ENCODE measurements at regions not wholly inside any gene's neighbourhood (a gene's known extent, or its start where the extent isn't known, plus 50 kb on each side); places are given as distances from the start of the nearest gene placed in this dataset.

DNA sequence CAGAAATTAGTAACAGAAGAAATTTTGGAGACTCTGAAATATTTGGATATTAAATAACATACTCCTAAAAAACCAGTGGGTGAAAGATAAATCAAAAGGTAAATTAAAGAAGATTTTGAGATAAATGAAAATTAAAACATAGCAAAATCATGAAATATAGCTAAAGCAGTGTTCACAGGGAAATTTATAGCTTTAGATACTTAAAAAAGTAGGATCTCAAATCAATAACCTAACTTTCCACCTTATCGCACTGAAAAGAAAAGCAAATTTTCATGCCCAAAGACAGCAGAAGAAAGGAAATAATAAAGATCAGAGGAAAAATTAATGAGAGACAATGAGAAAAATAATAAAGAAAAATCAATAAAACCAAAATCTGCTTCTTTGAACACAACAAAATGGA, 135.1 kb upstream of the KLF7 start:
- Histone ChIP-seq H3K27me3 (no peaks in the 10 kb centered on the region), H3K4me1 (no peaks in the 10 kb centered on the region), H3K9me3 (no peaks in the 10 kb centered on the region), H3K36me3 (ENCODE audit: low read depth, missing control alignments) (no peaks in the 10 kb centered on the region), H3K27ac (no peak overlapping the region), H3K4me3 (no peak overlapping the region)
- intact Hi-C loops (cut with DNase I; ENCODE audit: low total_unique reads) = no loop called here
- DNase-seq = no peak
- 96 to 97% methylated on average over 1 of the region's 1 CpG for WGBS, 2 donors
- no peak for TF ChIP-seq POLR2A (IDR thresholded peaks at IDR 0.05)
- TF ChIP-seq, protein P1, sequence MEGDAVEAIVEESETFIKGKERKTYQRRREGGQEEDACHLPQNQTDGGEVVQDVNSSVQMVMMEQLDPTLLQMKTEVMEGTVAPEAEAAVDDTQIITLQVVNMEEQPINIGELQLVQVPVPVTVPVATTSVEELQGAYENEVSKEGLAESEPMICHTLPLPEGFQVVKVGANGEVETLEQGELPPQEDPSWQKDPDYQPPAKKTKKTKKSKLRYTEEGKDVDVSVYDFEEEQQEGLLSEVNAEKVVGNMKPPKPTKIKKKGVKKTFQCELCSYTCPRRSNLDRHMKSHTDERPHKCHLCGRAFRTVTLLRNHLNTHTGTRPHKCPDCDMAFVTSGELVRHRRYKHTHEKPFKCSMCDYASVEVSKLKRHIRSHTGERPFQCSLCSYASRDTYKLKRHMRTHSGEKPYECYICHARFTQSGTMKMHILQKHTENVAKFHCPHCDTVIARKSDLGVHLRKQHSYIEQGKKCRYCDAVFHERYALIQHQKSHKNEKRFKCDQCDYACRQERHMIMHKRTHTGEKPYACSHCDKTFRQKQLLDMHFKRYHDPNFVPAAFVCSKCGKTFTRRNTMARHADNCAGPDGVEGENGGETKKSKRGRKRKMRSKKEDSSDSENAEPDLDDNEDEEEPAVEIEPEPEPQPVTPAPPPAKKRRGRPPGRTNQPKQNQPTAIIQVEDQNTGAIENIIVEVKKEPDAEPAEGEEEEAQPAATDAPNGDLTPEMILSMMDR (IDR thresholded peaks at IDR 0.05) = no peak

DNA sequence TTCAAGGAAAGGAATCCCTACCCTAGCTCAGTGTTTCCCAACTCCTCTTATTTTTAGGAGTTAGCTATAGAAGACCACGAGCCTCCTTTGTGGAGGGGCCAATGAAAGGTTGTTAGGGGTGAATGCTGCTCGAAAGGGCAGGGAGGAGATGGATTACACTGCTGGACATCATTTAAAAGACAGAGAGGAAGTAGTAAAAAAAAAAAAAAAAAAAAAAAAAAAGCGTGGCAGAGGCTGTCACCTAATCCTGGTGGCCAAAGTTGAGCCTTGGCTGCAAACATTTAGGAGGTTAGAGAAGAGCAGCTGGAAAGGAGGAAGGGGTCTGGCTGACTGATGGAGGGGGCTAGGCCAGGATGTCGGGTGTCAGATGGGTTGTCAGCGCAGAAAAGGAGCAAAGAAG, 139.0 kb upstream of the KLF7 start:
- 77 to 85% methylated on average over 5 of the region's 5 CpGs for WGBS, 2 donors
- DNase-seq = no peak
- Histone ChIP-seq H3K9me3 (no peaks in the 10 kb centered on the region), H3K4me3 (no peak overlapping the region), H3K36me3 (ENCODE audit: low read depth, missing control alignments) (no peaks in the 10 kb centered on the region), H3K4me1 (no peaks in the 10 kb centered on the region), H3K27ac (no peak overlapping the region), H3K27me3 (no peaks in the 10 kb centered on the region)
- intact Hi-C loops (cut with DNase I; ENCODE audit: low total_unique reads) = no loop called here
- TF ChIP-seq, protein P1 (IDR thresholded peaks at IDR 0.05) = no peak
- no peak for TF ChIP-seq POLR2A (IDR thresholded peaks at IDR 0.05)

DNA sequence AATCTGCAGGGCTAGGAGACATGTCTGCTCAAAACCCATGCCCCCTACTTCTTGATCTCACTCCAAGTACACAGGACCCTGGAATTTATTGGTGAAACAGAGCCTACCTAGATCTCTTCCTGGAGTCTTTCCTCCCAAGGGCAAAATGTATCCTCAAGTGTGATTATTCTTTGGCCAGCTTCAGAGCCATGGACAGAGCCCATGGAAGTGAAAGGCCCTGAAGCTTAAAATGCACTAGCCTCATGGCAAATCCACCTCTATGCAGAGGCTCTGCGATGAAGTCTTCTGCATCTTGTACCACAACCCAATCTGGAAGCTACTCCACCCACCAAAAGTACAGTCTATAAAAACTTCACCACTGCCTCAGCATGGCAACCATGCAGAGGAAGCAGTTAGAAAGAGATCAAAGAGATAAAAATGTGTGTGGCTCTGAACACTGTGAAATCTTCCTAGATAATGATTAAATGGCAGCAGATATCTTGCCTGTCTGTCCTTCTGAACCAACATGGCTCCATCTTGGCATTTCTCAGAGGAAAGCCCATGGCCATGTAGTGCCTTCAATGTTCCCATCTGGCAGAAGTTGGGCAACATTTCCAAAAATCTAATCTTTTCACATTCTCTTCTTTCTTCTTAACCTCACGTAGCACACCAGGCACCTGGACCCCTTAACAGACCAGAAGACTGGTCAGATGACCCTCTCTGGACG, 142.9 kb upstream of the KLF7 start:
- no peaks in the 10 kb centered on the region for H3K9me3 ChIP-seq
- peaks cover 3% of the 10 kb centered on the region for H3K4me1 ChIP-seq
- no peaks in the 10 kb centered on the region for H3K36me3 ChIP-seq (ENCODE audit: low read depth, missing control alignments)
- H3K27ac ChIP-seq = no peak overlapping the region
- no peak overlapping the region for H3K4me3 ChIP-seq
- H3K27me3 ChIP-seq = no peaks in the 10 kb centered on the region
- TF ChIP-seq, protein P1 (IDR thresholded peaks at IDR 0.05) = no peak
- TF ChIP-seq POLR2A (IDR thresholded peaks at IDR 0.05) = no peak
- WGBS, 2 donors = 91 to 95% methylated on average over 3 of the region's 3 CpGs
- DNase-seq = no peak
- intact Hi-C loops (cut with DNase I; ENCODE audit: low total_unique reads) = no loop called here

DNA sequence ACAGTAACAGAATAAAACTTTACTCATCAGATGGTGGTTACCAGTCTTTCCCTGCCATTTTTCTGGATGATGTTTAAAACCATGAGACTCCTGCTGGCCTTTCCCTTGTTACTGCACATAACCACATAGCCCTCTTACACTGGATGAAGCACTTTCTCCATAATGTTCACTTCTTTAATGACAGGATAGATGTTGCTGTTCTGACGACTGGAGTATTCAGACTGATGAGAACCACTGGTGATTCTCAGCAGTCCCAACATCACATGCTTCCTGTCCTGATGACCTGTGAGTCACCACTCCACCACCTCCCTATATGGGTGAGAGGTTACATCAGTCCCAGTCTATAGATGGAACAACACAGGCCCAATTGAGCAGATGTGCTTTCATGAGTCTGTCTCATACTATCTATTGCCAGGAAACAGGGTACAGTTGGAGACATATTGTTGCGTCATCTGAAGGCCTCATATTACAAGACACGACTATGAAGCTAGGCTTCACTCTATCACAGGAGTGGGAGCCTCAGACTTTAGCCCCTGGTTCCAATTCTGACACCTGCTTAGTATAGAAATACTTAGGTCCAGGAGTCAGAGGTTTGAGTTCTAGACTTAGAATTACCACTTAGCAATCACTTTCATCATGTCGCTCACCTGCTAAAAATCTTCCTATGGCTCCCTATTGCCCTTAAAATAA, 145.7 kb upstream of the KLF7 start:
- intact Hi-C loops (cut with DNase I; ENCODE audit: low total_unique reads) = no loop called here
- WGBS, 2 donors = 74 to 84% methylated on average over 4 of the region's 4 CpGs
- H3K9me3 ChIP-seq = no peaks in the 10 kb centered on the region
- H3K4me1 ChIP-seq = peaks cover 3% of the 10 kb centered on the region
- H3K36me3 ChIP-seq (ENCODE audit: low read depth, missing control alignments) = no peaks in the 10 kb centered on the region
- peak; percentile 25 for DNase-seq
- TF ChIP-seq POLR2A (IDR thresholded peaks at IDR 0.05) = no peak
- TF ChIP-seq, protein P1 (IDR thresholded peaks at IDR 0.05) = no peak
- no peak overlapping the region for H3K4me3 ChIP-seq
- no peak overlapping the region for H3K27ac ChIP-seq
- H3K27me3 ChIP-seq = no peaks in the 10 kb centered on the region

DNA sequence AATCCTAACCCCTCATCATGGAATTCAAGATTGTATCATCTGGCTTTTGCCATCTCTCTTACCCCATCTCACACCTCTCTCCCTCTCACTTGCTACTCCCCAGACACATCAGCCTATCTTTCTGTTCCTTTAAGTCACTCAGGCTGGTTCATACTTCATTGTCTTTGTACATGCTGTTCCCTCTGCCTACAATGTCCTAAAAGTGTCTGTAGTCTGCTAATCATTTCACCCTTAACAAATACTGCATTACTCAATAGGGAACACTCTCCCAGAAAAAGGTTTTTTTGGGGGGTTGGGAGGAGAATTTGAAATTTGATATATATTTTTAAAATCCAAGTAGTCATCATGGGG, 146.2 kb upstream of the KLF7 start:
- no peaks in the 10 kb centered on the region for H3K9me3 ChIP-seq
- no peak overlapping the region for H3K27ac ChIP-seq
- no peaks in the 10 kb centered on the region for H3K36me3 ChIP-seq (ENCODE audit: low read depth, missing control alignments)
- intact Hi-C loops (cut with DNase I; ENCODE audit: low total_unique reads) = no loop called here
- no peaks in the 10 kb centered on the region for H3K27me3 ChIP-seq
- H3K4me1 ChIP-seq = peaks cover 3% of the 10 kb centered on the region
- no peak overlapping the region for H3K4me3 ChIP-seq
- no peak for TF ChIP-seq POLR2A (IDR thresholded peaks at IDR 0.05)
- TF ChIP-seq, protein P1 (IDR thresholded peaks at IDR 0.05) = no peak
- DNase-seq = no peak
